GM12801 (cell line): ENCODE measurements at regions not wholly inside any gene's neighbourhood (a gene's known extent, or its start where the extent isn't known, plus 50 kb on each side); places are given as distances from the start of the nearest gene placed in this dataset.

Source experiments
- CTCF ChIP-seq: IDR thresholded peaks from one replicate; pipeline ENCODE4 v1.5.1; 2011; ENCODE audit warnings: control low read depth; ENCODE audit not compliant: insufficient read length; ENCODE audit errors: extremely low read depth

- TF ChIP-seq CTCF, result no peak
Measured at GRCh38 chr1:101739146-101739545, 257.6 kb downstream of the OLFM3 start.

- TF ChIP-seq CTCF, result no peak
Measured at GRCh38 chr1:101739826-101740330, 256.8 kb downstream of the OLFM3 start.

- TF ChIP-seq CTCF, result no peak
Measured at GRCh38 chr1:101741910-101742309, 254.8 kb downstream of the OLFM3 start.

DNA sequence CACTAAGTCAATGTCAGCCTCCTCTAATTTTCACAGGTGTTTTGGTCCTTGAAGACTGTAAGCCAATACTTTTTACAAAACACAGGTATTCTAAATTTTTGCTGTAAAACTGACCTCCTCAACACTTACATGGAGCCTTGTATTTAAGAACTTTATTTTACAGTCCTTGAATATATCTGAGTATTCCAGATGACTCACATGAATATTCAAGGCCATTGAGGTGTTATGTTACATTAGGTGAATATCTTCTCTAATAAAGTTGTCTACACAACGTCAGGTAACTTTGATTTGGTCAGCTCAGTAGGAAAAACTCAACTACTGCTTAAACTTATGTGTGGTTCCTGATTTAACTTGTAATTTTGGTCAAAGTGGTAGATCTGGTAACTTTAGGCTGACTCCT is 254.2 kb downstream of the OLFM3 start:
- TF ChIP-seq CTCF, result no peak

DNA sequence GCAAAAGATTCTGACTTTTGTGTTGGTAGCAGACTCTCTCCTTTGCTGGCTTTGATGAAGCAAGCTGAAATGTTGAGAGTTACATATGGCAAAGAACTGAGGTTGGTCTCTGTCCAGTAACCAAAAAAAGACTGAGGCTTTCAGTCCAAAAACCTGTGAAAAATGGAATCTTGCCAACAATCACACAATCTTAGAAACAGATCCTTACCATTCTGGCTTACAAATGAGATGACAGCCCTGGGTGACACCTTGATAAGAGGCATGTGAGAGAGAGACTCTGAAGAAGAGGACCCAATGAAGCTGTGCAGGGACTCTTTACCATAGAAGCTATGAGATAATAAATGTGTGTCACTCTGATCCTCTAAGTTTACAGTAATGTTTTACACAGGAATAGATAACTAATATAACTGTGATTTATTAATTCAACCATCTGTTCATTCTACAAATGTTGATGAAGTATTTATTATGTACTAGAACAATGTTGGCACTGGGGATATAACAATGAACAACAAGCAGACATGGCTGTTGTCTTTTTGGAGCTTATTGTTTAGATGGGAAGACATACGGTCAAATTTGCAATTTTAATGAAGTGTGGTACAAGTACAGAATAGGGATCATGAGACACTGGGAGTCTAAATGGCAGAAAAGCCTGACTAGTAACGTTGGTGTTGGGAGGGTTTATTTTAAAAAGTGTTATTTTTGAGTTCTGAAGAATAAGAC is 251.0 kb downstream of the OLFM3 start:
- TF ChIP-seq CTCF, result no peak

- no peak for TF ChIP-seq CTCF
Measured at GRCh38 chr1:101748077-101748476, 248.6 kb downstream of the OLFM3 start.
